ENCODE measurements at regions not wholly inside any gene's neighbourhood (a gene's known extent, or its start where the extent isn't known, plus 50 kb on each side); places are given as distances from the start of the nearest gene placed in this dataset.

DNA sequence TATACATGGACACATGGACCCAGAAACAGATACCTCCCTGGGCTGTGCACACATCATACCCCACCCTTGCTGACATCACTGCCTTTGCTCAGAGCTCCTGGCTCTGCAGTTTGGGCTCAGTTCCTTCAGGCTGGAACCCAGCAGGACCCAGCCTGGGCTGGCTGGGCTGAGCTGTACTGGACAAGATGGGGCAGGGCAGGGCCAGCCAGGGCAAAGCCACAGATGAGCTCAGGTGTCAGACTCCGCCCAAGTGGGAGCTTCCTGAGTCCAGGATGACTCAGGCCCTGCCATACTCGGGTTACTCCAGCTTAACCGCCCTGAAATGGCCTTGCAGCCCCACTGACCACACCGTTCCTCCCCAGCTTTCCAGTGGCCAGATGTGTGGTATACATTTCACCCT is 284.9 kb downstream of the OSR1 start (continued):
- TF ChIP-seq HEY1 (CRISPR knock-in tag; IDR thresholded peaks at IDR 0.05; ENCODE audit: borderline replicate concordance) = no peak
- TF ChIP-seq EZH2 (IDR thresholded peaks at IDR 0.05; ENCODE audit: borderline replicate concordance, low read depth, low read length) = no peak
- TF ChIP-seq ZNF184 (CRISPR knock-in tag; IDR thresholded peaks at IDR 0.05) = no peak
- TF ChIP-seq, protein P1, sequence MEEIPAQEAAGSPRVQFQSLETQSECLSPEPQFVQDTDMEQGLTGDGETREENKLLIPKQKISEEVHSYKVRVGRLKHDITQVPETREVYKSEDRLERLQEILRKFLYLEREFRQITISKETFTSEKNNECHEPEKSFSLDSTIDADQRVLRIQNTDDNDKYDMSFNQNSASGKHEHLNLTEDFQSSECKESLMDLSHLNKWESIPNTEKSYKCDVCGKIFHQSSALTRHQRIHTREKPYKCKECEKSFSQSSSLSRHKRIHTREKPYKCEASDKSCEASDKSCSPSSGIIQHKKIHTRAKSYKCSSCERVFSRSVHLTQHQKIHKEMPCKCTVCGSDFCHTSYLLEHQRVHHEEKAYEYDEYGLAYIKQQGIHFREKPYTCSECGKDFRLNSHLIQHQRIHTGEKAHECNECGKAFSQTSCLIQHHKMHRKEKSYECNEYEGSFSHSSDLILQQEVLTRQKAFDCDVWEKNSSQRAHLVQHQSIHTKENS (CRISPR knock-in tag; IDR thresholded peaks at IDR 0.05) = no peak
- no peak for TF ChIP-seq HNRNPK (IDR thresholded peaks at IDR 0.05; ENCODE audit: low read depth, low read length, poor library complexity, severe bottlenecking)
- TF ChIP-seq, protein P2, sequence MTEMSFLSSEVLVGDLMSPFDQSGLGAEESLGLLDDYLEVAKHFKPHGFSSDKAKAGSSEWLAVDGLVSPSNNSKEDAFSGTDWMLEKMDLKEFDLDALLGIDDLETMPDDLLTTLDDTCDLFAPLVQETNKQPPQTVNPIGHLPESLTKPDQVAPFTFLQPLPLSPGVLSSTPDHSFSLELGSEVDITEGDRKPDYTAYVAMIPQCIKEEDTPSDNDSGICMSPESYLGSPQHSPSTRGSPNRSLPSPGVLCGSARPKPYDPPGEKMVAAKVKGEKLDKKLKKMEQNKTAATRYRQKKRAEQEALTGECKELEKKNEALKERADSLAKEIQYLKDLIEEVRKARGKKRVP (CRISPR knock-in tag; IDR thresholded peaks at IDR 0.05) = no peak
- TF ChIP-seq, protein P3, sequence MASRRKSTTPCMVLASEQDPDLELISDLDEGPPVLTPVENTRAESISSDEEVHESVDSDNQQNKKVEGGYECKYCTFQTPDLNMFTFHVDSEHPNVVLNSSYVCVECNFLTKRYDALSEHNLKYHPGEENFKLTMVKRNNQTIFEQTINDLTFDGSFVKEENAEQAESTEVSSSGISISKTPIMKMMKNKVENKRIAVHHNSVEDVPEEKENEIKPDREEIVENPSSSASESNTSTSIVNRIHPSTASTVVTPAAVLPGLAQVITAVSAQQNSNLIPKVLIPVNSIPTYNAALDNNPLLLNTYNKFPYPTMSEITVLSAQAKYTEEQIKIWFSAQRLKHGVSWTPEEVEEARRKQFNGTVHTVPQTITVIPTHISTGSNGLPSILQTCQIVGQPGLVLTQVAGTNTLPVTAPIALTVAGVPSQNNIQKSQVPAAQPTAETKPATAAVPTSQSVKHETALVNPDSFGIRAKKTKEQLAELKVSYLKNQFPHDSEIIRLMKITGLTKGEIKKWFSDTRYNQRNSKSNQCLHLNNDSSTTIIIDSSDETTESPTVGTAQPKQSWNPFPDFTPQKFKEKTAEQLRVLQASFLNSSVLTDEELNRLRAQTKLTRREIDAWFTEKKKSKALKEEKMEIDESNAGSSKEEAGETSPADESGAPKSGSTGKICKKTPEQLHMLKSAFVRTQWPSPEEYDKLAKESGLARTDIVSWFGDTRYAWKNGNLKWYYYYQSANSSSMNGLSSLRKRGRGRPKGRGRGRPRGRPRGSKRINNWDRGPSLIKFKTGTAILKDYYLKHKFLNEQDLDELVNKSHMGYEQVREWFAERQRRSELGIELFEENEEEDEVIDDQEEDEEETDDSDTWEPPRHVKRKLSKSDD (conservative IDR thresholded peaks at IDR 0.05; ENCODE audit: low read length) = no peak
- no peak for TF ChIP-seq GTF2A2 (tag; IDR thresholded peaks at IDR 0.05)
- TF ChIP-seq, protein P4, sequence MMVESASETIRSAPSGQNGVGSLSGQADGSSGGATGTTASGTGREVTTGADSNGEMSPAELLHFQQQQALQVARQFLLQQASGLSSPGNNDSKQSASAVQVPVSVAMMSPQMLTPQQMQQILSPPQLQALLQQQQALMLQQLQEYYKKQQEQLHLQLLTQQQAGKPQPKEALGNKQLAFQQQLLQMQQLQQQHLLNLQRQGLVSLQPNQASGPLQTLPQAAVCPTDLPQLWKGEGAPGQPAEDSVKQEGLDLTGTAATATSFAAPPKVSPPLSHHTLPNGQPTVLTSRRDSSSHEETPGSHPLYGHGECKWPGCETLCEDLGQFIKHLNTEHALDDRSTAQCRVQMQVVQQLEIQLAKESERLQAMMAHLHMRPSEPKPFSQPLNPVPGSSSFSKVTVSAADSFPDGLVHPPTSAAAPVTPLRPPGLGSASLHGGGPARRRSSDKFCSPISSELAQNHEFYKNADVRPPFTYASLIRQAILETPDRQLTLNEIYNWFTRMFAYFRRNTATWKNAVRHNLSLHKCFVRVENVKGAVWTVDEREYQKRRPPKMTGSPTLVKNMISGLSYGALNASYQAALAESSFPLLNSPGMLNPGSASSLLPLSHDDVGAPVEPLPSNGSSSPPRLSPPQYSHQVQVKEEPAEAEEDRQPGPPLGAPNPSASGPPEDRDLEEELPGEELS (CRISPR knock-in tag; IDR thresholded peaks at IDR 0.05; ENCODE audit: borderline replicate concordance) = no peak
- TF ChIP-seq DNMT1 (IDR thresholded peaks at IDR 0.05) = no peak
- TF ChIP-seq FOXM1 (IDR thresholded peaks at IDR 0.05; ENCODE audit: low read depth) = no peak
- no peak for TF ChIP-seq FOXM1 (CRISPR knock-in tag; IDR thresholded peaks at IDR 0.05; ENCODE audit: low read depth)
